DMS 273 (cell line): ENCODE measurements at regions not wholly inside any gene's neighbourhood (a gene's known extent, or its start where the extent isn't known, plus 50 kb on each side); places are given as distances from the start of the nearest gene placed in this dataset.

Source experiments
- DNase-seq: peaks from one replicate; lab custom pipeline; 2025; ENCODE audit not compliant: unreplicated experiment; lab: John Stamatoyannopoulos, UW

DNA sequence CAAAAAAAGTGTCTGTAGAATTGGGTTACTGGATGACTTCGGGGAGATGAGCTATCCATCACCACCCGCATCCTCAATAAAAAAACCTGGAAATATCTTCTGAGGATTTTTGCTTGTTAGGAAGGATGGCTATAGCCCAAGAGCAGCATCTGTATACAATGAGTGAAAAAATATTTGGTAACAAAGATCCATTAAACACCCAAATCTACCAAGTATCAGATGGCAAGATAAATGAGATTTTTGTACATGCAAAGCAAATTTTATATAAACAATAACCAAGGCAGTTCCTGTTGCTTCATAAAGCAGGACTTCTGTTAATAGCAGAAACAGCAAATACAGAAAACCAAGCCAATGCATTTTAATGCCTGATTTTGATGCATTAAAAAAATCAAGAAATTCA lies 166.6 kb downstream of the SLC28A3 start:
- DNase-seq = no peak

- DNase-seq = no peak
These were observed 166.1 kb downstream of the SLC28A3 start for GRCh38 chr9:84174486-84174885.

GRCh38 chr9:84177407-84177806 lies 163.2 kb downstream of the SLC28A3 start:
- DNase-seq = no peak

DNA sequence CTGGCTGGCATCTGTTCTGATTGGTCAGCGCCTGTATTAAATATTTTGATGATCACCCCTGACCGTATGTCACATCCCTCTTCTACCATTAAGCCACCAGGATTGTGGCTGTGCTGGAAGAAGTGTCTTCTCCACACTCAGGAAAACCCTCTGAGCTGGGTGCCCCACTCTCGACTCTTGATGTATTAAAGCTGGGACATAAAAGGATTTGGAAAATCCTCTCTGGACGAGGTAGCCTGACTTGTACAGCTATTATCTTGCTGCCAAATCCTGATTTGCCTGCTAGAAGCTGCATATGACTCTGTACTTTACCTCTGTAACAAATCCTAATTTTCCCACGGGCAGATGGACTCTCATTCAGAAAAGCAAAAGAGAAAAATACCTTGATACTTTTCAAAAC lies 161.0 kb downstream of the SLC28A3 start:
- no peak for DNase-seq

DNA sequence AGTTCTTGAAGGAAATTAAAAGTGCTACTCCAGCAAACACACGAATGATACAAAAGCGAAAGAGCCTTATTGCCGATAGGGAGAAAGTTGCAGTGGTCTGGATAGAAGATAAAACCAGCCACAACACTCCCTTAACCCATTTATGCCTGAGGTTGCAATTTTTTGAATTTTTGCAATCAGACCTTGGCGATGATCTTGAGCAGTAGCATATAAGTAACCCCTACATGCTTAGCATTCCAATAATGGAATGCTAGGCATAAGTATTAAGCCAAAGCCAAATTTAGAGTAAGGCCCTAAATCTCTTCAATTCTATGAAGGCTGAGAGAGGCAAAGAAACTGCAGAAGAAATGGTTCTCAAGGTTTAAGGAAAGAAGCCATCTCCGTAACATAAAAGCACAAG lies 153.5 kb downstream of the SLC28A3 start:
- no peak for DNase-seq

GRCh38 chr9:84189904-84190303 lies 150.7 kb downstream of the SLC28A3 start:
- DNase-seq = no peak

- no peak for DNase-seq
These were observed 150.1 kb downstream of the SLC28A3 start for GRCh38 chr9:84190411-84190810.

DNA sequence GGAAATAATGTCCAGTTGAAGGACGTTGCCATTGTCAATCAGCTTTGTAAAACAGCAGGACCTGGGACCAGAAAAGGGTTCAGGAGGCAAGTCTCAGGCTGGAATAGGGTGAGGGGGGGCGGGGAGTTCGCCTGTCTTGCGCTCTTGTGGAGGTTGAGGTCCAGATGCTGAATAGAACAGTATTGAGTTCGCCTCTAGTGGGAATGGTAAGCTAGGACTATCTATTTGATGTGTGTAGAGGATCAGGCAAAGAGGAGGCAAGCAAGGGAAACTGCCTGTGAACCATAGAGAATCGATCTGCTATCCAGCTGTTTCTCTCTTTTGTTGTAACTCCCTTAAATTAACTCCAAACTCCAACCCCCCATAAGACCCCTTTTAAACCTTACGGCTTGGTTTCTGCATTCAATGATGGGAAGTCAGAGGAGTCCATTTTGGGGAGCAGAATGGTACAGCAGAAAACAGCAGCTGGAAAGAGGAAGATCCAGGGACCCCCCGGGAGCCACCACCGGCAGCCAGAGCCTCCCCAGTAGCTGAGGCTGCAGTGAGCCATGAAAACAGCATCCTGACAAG lies 133.7 kb downstream of the SLC28A3 start:
- DNase-seq = peak; percentile 56

GRCh38 chr9:84207491-84207951 lies 133.0 kb downstream of the SLC28A3 start:
- peak; percentile 95 for DNase-seq

DNA sequence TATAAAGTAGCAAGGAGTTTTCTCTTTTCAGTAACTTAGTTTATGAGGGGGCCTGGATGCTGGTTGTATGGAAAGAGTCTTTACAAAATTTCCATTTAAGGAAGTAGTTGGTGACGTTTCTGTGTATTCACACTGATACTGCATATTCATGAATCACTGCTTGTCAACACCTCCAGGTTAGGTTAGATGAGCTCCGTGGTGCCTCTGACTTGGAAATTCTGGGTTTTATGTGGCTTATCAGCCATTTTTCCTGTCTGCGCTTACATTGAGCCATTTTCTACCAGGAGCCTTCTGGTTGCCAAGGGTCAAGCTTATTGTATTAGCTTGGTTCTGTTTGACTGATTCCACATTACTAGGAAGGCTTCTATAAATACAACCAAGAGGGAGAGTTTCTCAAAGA lies 128.3 kb downstream of the SLC28A3 start:
- DNase-seq = no peak

- DNase-seq = no peak
These were observed 127.6 kb downstream of the SLC28A3 start for GRCh38 chr9:84212982-84213381.

DNA sequence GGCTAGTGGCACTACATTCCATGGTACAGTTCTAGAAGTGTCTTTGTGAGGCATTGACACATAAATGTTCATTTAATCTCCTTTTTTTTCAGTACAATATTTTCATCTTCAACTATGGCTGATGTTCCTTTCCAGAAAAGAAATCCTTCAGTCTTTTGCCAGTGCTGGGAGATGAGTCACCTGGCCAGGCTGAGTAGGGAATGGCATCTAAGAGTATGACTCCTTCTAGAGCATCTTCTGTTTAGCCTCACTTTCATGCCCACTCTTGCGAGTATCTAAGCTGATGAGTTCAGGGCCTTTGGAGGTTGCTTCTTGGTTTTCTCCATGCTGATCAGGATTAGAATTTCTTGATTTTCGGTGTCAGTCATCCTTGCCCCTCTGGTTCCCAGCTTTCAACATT lies 124.4 kb downstream of the SLC28A3 start:
- DNase-seq = no peak

DNA sequence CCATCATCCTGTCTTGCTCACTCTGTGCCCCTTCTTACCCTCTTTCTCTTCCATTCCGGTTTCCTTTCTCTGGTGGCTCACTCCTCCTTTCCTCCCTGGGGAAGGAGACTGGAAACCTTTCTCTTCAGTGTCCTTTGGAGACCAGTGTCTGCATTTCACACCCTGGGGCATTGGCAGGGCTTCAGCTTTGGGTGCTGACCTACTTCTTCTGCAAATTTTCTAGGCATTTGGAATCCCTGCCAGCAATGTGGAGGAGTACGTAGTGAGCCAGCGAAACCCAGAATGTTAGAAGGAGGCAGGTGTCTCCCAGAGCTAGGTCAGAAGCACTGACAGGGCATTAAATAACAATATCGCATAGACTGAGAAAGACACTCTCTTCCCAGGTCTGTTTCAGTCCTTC lies 122.2 kb downstream of the SLC28A3 start:
- no peak for DNase-seq

- DNase-seq = no peak
These were observed 116.3 kb downstream of the SLC28A3 start for GRCh38 chr9:84224246-84224645.
